Astrocyte (in vitro differentiated cells and primary cell): ENCODE measurements at regions not wholly inside any gene's neighbourhood (a gene's known extent, or its start where the extent isn't known, plus 50 kb on each side); places are given as distances from the start of the nearest gene placed in this dataset.

Experiments used
- EZH2 ChIP-seq: IDR thresholded peaks from 2 replicates; pipeline ENCODE4 v1.6.1; 2012; ENCODE audit warnings: mild to moderate bottlenecking, low read length, inconsistent platforms; ENCODE audit not compliant: insufficient read depth
- TF ChIP-seq, protein P1 (sequence below): IDR thresholded peaks from 2 replicates; pipeline ENCODE4 v1.5.1; 2011; ENCODE audit warnings: low read depth, mild to moderate bottlenecking, inconsistent platforms, low read length, moderate library complexity; ENCODE audit not compliant: insufficient read depth

DNA sequence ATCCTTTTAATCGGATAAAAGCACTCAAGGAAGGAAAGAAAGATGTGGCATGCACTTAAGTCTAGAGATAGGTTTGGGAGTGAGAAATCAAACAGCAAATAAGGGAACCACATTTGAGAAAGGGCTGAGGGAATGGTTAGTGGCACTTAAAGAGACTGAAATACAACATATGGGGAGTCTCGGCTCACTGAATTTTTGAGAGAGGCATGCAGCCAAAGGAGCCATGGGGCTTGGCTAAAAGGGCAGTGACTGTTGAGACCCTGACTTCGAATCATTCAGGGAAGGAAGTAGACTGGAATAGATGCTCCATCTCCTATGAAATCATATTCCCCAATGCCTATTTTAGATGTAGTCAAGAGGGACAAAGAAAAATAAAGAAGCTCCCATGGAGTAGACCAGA lies 58.3 kb upstream of the HAO2 start:
- TF ChIP-seq, protein P1, sequence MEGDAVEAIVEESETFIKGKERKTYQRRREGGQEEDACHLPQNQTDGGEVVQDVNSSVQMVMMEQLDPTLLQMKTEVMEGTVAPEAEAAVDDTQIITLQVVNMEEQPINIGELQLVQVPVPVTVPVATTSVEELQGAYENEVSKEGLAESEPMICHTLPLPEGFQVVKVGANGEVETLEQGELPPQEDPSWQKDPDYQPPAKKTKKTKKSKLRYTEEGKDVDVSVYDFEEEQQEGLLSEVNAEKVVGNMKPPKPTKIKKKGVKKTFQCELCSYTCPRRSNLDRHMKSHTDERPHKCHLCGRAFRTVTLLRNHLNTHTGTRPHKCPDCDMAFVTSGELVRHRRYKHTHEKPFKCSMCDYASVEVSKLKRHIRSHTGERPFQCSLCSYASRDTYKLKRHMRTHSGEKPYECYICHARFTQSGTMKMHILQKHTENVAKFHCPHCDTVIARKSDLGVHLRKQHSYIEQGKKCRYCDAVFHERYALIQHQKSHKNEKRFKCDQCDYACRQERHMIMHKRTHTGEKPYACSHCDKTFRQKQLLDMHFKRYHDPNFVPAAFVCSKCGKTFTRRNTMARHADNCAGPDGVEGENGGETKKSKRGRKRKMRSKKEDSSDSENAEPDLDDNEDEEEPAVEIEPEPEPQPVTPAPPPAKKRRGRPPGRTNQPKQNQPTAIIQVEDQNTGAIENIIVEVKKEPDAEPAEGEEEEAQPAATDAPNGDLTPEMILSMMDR, result no peak
- no peak for TF ChIP-seq EZH2
